Stimulated activated CD4-positive, alpha-beta T cell treated with anti-CD3 and anti-CD28 coated beads, Interleukin-1b, Interleukin-23, amount 100 ng/mL, for 1 hour (primary cell): ENCODE measurements at regions not wholly inside any gene's neighbourhood (a gene's known extent, or its start where the extent isn't known, plus 50 kb on each side); places are given as distances from the start of the nearest gene placed in this dataset.

Experiments
- DNase-seq, 2 donors: peaks; one replicate each; pipeline ENCODE4 v3.0.0-alpha.2; 2020; ENCODE audit warnings: low read depth in 2 of 2

DNA sequence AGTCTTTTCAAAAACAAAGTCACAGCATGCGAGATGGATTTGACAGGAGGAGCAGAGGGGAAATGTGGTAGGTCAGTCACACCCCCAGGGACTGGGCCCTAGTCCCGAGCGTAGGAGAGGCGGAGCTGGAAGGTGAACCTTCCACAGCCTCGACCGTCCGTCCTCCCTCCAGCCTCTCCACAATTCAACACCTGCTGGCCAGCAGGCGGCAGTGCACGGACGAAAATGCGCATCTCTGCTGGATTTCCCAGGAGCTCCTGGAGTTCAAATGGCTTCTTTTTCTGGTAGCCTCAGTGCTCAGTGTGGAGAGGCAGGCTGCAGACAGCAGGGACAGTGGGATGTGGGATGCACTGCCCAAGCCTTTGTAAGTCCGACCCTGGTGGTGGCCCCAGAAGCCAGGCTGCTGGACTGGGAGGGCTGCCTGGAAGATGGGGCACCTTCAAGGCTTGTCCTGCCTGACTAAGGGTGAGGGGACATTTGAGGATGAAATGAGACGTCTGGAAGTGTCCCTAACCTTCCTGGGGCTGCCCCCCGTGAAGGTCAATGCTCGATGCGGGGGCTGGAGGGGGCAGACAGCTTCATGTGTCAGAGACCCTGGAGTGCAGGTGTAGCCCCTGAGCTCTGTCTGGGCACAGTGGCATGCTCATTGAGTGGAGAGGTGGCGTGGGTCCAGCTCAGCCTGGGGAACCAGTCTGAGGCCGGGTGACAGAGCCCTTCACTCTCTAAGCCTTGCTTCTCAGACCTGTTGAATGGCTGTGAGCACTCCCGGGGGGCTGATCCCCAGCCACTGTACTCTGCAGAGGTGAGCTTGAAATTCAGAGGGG, 189.5 kb downstream of the TFCP2L1 start:
- DNase-seq, result no peak

DNA sequence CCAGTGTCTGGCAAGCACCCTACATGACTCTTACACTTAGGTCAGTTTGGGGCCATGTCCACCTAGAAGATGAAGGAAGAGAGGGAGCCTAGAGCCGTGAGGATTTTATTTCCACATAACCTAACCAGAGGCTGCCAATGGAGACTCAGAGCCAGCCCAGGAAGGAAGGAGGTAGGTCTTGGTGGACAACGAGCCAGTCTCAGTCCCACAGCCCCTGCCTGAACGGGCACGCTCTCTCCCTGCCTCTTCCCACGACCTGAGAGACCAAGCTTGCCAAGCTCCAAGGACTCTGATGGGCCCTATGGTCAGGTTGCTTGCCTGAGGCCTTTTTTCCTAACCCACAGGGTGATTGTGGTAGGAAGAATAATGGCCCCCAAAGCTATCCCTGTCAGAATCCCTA, 188.4 kb downstream of the TFCP2L1 start:
- no peak for DNase-seq

DNA sequence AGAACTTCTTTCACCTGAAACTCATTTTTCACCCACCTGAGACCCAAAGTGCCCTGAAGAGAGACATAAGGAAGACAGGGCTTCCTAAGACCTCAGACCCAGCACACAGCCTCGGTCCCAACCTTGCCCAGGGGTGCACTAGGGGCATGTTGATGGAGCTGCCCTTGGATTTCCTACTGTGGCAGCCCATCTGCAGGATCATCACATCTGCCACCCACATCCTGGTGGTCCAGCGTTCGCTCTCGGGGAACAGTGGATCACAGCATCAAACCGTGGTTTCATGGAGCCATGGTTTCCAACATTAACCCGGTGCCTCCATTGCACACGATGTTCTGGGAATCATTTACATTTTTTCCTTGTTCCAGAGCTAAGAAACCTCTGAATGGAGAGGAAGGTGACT, 186.4 kb downstream of the TFCP2L1 start:
- no peak for DNase-seq

DNA sequence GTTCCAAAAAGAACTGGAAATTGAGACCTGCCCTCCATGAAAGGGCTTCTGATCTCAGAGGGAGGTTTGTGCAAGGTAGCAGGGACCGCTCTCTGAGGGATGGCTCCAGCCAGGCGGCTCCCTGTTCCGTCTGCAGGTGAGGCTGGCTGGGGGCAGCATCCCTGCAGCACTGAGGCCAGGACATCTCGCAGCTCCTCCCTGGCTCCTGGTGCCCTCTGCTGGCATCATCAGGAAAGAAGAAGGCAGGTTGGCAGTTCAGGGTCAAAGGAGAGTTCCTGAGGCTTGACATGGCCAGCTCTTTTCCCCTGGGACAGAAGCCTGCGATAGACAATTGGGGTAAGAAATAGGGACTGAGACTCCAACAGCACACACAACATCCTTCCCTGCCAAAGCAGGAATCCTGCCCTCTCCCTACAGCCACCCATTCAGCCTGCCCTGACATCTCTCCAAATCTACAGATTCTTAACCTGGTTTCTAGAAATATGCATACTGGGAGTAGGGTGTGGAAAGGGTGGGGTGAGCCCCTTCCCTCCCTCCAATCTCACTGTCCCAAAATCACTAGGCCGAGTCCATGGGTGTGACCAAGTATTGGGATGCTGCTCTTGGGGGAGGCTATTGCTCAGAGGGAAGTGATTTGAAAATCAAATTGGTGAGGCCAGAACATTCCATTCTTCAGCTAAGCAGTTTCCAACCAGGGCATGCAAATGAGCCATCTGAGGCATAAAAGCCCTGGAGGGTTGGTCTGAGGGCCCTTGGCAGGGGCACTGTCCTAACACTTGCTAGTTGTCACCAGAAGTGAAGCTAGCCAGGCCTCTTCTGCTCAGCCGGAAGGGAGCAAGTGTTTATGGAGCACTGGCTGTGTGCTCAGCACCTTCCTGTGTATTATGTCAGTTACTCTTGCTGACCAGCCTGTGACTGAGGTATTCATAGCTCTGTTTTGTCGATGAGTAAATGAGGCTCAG, 185.4 kb downstream of the TFCP2L1 start:
- no peak for DNase-seq

DNA sequence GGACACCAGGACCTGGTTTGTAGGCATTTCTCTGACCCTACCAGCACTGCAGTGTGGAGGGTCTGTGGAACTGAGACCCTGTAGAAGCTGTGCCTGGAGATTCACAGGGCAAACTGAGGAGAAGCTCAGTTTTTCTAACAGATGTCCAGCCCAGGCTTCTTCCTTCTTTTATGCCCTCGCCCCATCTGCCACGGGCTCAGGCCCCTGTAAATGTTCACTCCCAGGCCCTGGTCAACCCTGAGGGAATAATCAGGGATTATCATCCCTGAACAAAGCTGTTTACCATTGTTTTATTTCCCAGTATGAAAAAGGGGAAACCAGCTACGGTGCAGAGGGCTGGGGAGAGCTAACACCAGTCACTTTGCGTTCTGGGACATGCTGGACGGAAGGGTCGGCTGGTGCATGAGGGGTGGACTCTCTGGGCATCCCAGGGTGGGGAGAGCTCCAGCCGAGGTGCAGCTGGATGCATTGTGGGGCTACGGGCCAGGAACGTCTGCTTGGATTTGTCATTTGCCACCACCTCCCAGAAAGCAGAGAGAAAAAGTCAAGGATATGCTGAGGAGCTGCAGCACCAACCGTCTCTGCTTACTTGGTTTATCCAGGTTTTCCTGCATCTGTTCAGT, 183.8 kb downstream of the TFCP2L1 start:
- DNase-seq, result no peak

DNA sequence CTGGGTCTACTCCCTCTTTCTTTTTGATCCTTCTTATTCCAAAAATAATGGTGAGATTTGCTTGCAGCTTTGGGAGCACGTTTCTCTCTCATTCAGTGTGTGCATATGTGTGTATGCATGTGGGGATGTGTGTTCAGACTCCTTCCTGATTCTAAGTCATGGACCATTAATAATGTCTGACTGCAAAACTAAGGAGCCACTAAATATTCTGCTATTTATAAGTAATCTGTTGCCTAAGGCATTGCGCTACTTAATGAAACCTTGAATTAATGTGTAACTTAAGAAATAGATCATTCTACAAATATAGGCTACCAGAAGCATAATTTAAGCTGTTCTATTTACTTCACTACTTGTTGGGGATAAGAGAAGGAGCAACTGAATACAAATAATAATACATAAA, 182.1 kb downstream of the TFCP2L1 start:
- no peak for DNase-seq

DNA sequence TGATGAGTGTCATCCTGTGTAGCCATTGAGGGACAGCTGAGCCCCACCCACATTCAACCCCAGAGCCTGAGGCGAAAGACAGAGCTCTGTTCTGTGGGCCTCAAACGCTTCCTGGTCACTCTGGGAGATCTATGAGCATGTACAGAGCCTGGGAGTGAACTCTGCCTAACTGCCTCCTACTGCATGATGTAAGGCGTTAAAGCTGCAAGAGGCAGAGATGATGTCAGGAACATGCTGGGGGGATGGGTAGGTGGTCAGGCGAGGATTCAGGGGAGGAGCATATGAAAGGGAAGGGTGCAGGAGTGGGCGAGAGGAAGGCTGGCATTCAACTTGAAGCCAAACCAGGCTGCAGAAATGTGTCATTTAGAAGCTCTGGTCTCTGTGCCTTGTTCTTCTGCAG, 181.0 kb downstream of the TFCP2L1 start:
- DNase-seq, result no peak

DNA sequence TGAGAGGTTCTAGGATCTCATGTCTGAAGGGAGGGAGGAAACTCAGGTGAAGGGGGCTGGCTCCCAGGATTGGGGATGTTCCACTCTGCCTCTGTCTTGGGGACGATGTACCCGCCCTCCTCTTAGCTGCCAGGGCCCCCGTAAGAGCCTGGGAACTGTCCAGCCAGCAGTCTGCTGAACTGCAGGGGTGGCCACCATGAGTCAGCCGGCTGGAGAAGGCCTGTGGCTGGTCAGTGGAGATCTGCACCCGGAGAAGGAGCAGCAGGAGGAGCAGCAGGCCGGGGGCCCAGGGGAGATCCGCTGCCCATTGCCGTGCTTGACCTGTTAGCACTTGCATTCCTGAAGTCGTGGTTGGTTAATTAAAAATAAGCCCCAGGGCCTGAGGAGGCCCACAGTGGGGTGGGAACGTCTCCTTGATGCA, 180.3 kb downstream of the TFCP2L1 start:
- DNase-seq, result no peak

DNA sequence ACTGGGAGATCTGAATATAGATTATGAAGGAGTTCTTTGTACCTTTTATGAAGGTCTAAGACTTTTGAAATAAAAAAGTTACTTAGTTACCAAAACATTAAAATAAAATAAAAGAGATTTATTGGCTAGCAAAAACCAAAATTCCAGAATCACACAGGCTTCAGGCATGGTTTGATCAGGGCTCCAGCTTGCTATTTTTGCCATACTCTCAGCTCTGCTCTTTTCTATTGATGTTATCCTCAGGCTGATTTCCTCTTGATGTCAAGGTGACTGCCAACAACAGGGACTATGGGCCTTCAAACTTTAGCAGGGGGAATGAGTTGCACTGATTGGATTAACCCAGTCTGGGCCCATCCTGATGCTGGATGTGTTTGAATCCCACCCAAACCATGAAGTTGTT, 174.1 kb downstream of the TFCP2L1 start:
- no peak for DNase-seq

DNA sequence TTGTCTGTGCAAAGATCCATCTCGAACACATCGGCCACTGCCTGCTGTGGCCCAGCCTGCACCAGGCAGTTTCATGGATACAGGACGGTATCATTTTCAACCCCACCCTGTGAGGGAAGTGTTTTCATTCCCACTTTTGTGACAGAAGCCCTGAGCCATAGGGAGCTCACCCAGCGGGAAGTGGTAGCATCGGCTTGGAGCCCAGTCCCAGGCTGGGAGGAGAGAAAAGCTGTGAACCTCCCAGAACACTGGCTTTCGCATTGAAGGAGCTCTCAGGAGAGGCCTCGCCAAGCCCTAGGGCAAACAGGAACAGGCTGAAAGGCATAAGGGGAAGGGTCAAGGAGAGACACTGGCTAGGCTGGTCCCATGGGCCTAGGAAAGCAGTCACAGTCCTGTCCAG, 166.1 kb downstream of the TFCP2L1 start:
- no peak for DNase-seq

DNA sequence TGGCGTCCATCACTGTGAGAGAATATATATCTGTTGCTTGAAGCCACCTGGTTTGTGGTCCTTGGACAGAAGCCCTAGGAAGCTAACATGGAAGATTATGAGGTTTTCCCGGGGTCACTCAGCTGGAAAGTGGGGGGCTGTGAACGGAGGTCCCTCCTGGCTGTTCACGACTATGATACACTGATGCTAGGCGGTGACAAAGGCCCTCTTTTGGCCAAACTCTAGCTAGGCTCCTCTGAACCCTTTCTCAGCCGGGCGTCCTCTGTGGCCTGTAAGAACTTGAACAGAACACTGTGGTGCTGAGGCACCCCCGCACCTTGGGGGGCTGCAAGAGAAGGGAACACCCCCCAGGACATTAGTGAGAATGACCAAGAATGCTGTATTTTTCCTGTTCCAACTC, 164.6 kb downstream of the TFCP2L1 start:
- DNase-seq, result no peak

DNA sequence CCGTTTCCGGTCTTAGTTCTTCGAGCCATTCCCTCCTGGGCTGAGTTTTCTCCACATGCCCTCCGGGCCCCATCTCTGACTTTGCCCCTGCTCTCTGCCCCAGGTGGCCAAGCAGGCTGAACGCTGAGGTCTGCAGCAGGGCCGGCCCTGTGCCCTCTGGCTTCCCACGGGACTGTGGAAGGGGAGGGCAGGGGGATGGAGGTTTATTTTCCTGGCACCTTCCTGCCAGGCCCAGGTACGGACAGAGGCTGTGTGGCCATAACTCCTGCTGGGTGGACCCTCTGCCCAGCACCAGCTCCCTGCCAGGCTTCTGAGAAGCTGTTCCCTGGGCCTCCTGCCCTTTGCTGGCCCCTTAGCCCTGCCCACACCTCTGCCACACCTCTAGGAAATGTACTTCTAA, 164.0 kb downstream of the TFCP2L1 start:
- no peak for DNase-seq

DNA sequence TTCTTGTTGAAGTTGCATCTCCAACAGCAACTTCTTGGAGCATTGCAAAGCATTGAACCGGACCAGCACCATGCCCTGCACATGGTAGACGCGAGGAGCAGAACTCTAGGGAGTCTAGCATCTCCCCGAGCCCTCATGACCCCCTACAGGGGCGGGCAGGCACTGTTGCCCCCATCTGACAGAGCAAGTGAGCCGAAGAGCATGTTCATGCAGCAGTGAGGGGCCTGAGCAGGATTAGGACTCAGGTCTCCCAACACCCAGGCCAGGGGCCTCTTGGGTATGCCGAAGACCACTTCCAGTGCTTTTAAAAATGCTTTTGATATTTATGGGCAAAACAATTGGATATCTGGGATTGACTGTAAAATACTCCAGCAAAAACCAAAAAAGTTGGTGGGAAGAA, 163.3 kb downstream of the TFCP2L1 start:
- no peak for DNase-seq

DNA sequence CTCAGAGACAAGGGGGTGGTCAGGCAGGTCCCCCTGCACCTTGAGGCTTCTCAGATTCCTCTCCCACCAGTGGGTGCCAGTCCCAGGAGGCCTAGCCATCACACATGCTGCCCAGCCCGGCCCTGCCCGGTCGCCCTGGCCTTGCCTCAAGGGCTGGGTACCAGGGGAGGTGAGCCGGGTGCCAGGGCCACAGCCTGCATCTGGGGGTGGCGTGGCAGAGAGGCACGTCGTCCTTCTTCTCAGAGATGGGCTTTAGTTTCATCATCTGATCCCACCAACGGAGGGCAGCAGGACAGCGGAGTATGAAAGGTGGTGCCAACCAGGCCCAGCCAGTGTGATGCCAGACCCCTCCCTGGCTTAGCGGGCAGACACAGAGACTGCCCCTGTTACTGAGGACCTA, 161.7 kb downstream of the TFCP2L1 start:
- no peak for DNase-seq

DNA sequence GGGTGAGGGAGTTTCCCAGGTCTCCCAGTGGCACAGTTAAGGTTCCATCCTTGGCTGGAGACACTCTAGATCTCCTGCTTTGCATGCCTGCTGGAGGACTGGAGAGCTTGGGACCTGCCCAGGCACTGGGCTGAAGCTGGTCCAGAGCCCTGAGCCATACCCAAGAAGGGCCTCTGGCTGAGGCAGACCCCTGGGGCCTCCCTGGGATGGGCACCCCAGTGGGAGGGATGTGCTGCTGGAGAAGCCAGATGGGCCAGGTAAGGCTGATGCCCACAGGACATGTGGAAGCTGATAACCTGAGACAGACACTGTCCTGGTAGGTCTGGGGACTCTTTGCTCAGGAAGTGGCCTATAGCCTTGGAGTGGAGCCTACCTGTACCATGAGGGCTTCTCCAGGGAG, 160.7 kb downstream of the TFCP2L1 start:
- DNase-seq, result no peak

DNA sequence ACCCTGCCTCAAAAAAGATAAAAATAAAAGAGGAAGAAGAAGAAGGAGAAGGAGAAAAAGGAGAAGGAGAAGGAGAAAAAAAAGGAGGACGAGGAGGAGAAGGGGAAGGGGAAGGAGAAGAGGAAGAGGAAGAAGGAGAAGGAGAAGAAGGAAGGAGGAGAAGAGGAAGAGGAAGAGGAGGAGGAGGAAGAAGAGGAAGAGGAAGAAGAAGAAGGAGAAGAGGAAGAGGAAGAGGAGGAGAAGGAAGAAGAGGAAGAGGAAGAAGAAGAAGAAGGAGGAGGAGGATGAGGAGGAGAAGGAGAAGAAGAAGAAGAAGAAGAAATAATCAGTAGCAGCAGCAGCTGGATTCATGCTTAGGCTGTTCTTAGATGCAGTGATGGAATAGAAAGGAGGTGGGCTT, 159.7 kb downstream of the TFCP2L1 start:
- DNase-seq, result no peak

DNA sequence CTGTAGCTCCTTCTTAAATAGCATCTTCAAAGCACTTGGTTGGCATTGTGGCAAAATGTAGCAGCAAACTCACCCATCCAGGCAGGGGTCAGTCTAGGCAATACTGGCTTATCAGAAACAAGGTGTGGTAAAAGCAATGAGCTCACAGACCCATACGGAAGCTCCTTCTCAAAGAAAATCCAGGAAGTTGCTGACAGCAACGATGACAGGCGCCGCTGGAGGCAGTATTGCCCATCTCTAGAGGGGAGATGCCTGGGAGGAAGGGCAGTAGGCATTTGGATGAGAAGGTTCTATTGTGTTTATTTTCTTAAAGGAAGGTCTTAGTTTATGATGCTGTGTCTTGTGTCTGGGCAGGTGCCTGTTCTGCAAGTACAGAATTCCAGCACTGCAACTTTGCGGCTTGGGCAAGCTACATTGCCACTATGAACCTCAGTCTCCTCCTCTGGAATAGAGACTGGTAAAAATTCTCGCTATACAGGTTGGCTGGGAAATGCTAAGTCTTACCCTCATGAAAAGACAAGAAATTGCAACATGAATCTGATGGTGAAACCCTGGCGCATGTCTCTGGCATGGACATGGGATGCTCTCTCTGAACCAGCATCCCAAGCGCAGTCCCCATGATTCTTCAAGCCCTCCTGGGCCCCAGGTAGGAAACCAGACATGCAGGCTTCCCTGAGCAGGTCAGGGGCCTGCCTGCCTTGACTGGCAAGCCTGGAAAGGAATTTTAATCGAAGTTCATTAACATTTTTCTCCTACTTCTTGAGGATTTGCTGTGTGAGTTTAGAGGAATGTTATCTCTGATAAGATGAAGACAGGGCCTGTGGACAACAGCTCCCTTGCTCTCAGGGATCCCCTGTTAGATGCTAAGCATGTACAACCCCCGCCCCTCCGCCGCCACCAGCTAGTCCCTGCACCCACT, 156.0 kb downstream of the TFCP2L1 start:
- DNase-seq, result no peak

DNA sequence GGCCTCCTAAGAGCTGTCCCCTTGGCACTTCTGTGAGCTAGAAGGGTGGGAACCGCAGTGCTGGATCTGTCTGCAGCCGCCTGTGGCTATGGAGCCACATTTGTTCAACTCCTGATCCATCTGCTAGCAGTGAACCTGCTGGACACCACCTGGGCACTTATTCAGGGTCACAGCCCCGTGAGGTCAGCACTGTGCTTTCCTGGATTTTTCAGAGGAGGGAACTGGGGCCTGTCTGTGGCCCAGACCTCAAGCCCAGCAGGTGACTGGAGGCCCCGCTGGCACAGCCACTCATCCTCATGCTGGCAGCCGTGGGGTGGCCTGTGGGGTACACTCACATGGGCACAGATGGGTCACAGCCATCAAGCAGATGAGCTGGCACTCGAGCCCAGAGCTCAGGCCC, 155.3 kb downstream of the TFCP2L1 start:
- no peak for DNase-seq

DNA sequence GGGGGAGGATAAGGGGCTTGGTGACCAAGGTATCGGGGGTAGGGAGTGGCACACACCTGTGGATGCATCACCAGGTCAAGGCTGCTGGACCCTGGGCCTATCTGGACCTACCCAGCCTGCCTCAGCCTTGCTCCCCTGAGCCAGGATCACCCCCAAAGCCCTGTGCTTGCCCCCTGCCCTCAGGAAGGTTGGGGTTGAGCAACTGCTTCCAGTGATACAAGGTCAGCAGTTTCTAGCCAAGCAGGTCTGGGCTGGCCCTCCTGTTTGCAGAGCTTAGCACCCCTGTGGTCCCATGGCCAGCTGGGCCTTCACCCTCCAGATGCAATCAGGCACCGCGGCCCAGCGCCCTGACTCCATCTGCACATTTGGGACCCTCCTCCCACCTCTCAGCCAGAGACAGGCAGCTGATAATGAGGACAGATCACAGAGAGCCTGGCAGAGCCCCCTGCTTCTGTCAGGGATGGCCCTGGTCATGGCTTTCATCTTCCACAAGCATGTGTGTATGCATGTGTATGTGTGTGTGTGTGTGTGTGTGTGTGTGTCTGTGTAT, 154.6 kb downstream of the TFCP2L1 start:
- no peak for DNase-seq

DNA sequence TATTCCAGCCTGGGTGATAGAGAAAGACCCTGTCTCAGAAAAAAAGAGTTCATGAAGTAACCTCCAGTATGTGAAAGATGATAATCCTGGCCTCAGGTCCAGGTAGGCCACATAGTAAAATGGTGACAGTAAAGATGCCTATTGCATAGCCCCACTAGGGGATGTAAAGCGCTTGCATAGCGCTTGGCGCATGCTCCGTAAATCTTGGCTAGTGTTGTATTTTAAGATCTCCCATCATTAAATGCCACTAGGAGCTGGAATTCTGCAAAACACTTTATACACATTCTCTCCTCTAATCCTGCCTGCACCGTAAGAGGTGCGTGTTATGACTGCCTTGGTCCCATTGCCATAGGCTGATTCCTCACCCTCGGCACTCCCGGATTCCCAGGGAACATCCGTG, 153.6 kb downstream of the TFCP2L1 start:
- no peak for DNase-seq
